ENCODE measurements at regions not wholly inside any gene's neighbourhood (a gene's known extent, or its start where the extent isn't known, plus 50 kb on each side); places are given as distances from the start of the nearest gene placed in this dataset.
"Not testable (repeated sequence)": the region's sequence is repeated elsewhere in the genome, so short reads cannot be mapped to it uniquely, and the experiment has no call there.

GRCh38 chr6:170087941-170088581, 202.8 kb downstream of the DLL1 start:
- Histone ChIP-seq H3K4me1 (replicated peaks in 1 of 2) (peaks cover 0 to 2% of the 10 kb centered on the region in 2 donors), H3K4me3 (no peak overlapping the region), H3K27ac (no peak overlapping the region)
- WGBS, 10 experiments = 80 to 100% methylated on average over 2 of the region's 36 CpGs; no CpG with 5 or more reads in 8 of the 10 experiments
- in situ Hi-C loops (cut with MboI; ENCODE audit: low pct_unique_long_range_greater_than_20kb in 2 of 9, low sequenced_read_pairs in 9 of 9, unreplicated experiment in 9 of 9) = no loop called here
- no peak for ATAC-seq (replicated peaks in 6 of 8)

- in situ Hi-C loops (cut with MboI; ENCODE audit: low pct_unique_long_range_greater_than_20kb in 2 of 9, low sequenced_read_pairs in 9 of 9, unreplicated experiment in 9 of 9); H3K27ac ChIP-seq; H3K4me1 ChIP-seq (replicated peaks in 1 of 2); ATAC-seq (replicated peaks in 6 of 8); H3K4me3 ChIP-seq: not testable (repeated sequence)
- WGBS, 10 experiments = no CpG with 5 or more reads among the region's 25 CpGs
Observed at GRCh38 chr6:170087421-170087780, 203.5 kb downstream of the DLL1 start.

- in situ Hi-C loops (cut with MboI; ENCODE audit: low pct_unique_long_range_greater_than_20kb in 2 of 9, low sequenced_read_pairs in 9 of 9, unreplicated experiment in 9 of 9) = no loop called here
- ATAC-seq (replicated peaks in 6 of 8) = no peak
- WGBS, 10 experiments = 66 to 100% (median 89%) methylated on average over 1 to 17 of the region's 49 CpGs; no CpG with 5 or more reads in 5 of the 10 experiments
- Histone ChIP-seq H3K4me1 (replicated peaks in 1 of 2) (peaks cover 0 to 2% of the 10 kb centered on the region in 2 donors), H3K4me3 (no peak overlapping the region), H3K27ac (no peak overlapping the region)
Observed at GRCh38 chr6:170086639-170087420, 204.0 kb downstream of the DLL1 start.

GRCh38 chr6:170085475-170086401, 205.1 kb downstream of the DLL1 start:
- 11 to 100% (median 71%) methylated on average over 1 to 15 of the region's 26 CpGs for WGBS, 10 experiments
- no peak for ATAC-seq (replicated peaks in 6 of 8)
- H3K27ac ChIP-seq = no peak overlapping the region
- peaks cover 5 to 8% of the 10 kb centered on the region in 2 donors for H3K4me1 ChIP-seq (replicated peaks in 1 of 2)
- H3K4me3 ChIP-seq = no peak overlapping the region
- in situ Hi-C loops (cut with MboI; ENCODE audit: low pct_unique_long_range_greater_than_20kb in 2 of 9, low sequenced_read_pairs in 9 of 9, unreplicated experiment in 9 of 9) = no loop called here

- Histone ChIP-seq H3K4me3 (no peak overlapping the region), H3K4me1 (replicated peaks in 1 of 2) (peaks cover 5 to 6% of the 10 kb centered on the region in 2 donors), H3K27ac (no peak overlapping the region)
- ATAC-seq (replicated peaks in 6 of 8) = no peak
- 72 to 95% (median 90%) methylated on average over 2 to 10 of the region's 21 CpGs; no CpG with 5 or more reads in 5 of the 10 experiments for WGBS, 10 experiments
- in situ Hi-C loops (cut with MboI; ENCODE audit: low pct_unique_long_range_greater_than_20kb in 2 of 9, low sequenced_read_pairs in 9 of 9, unreplicated experiment in 9 of 9) = no loop called here
Observed at GRCh38 chr6:170084166-170084730, 206.6 kb downstream of the DLL1 start.

GRCh38 chr6:170083236-170084051, 207.4 kb downstream of the DLL1 start:
- no peak for ATAC-seq (replicated peaks in 6 of 8)
- H3K27ac ChIP-seq = no peak overlapping the region
- H3K4me3 ChIP-seq = no peak overlapping the region
- 15 to 94% (median 82%) methylated on average over 1 to 17 of the region's 33 CpGs for WGBS, 10 experiments
- H3K4me1 ChIP-seq (replicated peaks in 1 of 2) = peaks cover 5 to 6% of the 10 kb centered on the region in 2 donors
- in situ Hi-C loops (cut with MboI; ENCODE audit: low pct_unique_long_range_greater_than_20kb in 2 of 9, low sequenced_read_pairs in 9 of 9, unreplicated experiment in 9 of 9) = no loop called here

GRCh38 chr6:170082531-170083187, 208.2 kb downstream of the DLL1 start:
- peak in 6 of 8 experiments; percentile 11 to 80 (median 52) for ATAC-seq (replicated peaks in 6 of 8)
- in situ Hi-C loops (cut with MboI; ENCODE audit: low pct_unique_long_range_greater_than_20kb in 2 of 9, low sequenced_read_pairs in 9 of 9, unreplicated experiment in 9 of 9) = no loop called here
- H3K27ac ChIP-seq = no peak overlapping the region
- 55 to 100% (median 84%) methylated on average over 1 to 11 of the region's 12 CpGs; no CpG with 5 or more reads in 1 of the 10 experiments for WGBS, 10 experiments
- H3K4me1 ChIP-seq (replicated peaks in 1 of 2) = peaks cover 5 to 6% of the 10 kb centered on the region in 2 donors
- H3K4me3 ChIP-seq = no peak overlapping the region

- 0 to 100% (median 84%) methylated on average over 1 to 7 of the region's 13 CpGs; no CpG with 5 or more reads in 5 of the 10 experiments for WGBS, 10 experiments
- H3K4me3 ChIP-seq = no peak overlapping the region
- peaks cover 5 to 6% of the 10 kb centered on the region in 2 donors for H3K4me1 ChIP-seq (replicated peaks in 1 of 2)
- in situ Hi-C loops (cut with MboI; ENCODE audit: low pct_unique_long_range_greater_than_20kb in 2 of 9, low sequenced_read_pairs in 9 of 9, unreplicated experiment in 9 of 9) = no loop called here
- ATAC-seq (replicated peaks in 6 of 8) = no peak
- H3K27ac ChIP-seq = no peak overlapping the region
Observed at GRCh38 chr6:170082067-170082466, 208.8 kb downstream of the DLL1 start.

GRCh38 chr6:170081556-170081955, 209.3 kb downstream of the DLL1 start:
- in situ Hi-C loops (cut with MboI; ENCODE audit: low pct_unique_long_range_greater_than_20kb in 2 of 9, low sequenced_read_pairs in 9 of 9, unreplicated experiment in 9 of 9) = no loop called here
- Histone ChIP-seq H3K4me1 (replicated peaks in 1 of 2) (peaks cover 5 to 6% of the 10 kb centered on the region in 2 donors), H3K4me3 (no peak overlapping the region), H3K27ac (no peak overlapping the region)
- 53 to 90% (median 73%) methylated on average over 2 to 9 of the region's 13 CpGs; no CpG with 5 or more reads in 5 of the 10 experiments for WGBS, 10 experiments
- ATAC-seq (replicated peaks in 6 of 8) = no peak

- ATAC-seq (replicated peaks in 6 of 8) = peak in 5 of 8 experiments; percentile 64 to 85 (median 76)
- no peak overlapping the region for H3K27ac ChIP-seq
- 0 to 40% methylated on average over 1 of the region's 26 CpGs; no CpG with 5 or more reads in 8 of the 10 experiments for WGBS, 10 experiments
- in situ Hi-C loops (cut with MboI; ENCODE audit: low pct_unique_long_range_greater_than_20kb in 2 of 9, low sequenced_read_pairs in 9 of 9, unreplicated experiment in 9 of 9) = no loop called here
- peaks cover 5 to 6% of the 10 kb centered on the region in 2 donors for H3K4me1 ChIP-seq (replicated peaks in 1 of 2)
- H3K4me3 ChIP-seq = no peak overlapping the region
Observed at GRCh38 chr6:170080828-170081371, 210.0 kb downstream of the DLL1 start.

GRCh38 chr6:170080169-170080827, 210.6 kb downstream of the DLL1 start:
- peak in 3 of 8 experiments; percentile 3 to 8 (median 6) for ATAC-seq (replicated peaks in 6 of 8)
- 66 to 100% (median 80%) methylated on average over 1 to 11 of the region's 24 CpGs; no CpG with 5 or more reads in 5 of the 10 experiments for WGBS, 10 experiments
- Histone ChIP-seq H3K4me1 (replicated peaks in 1 of 2) (peaks cover 5 to 6% of the 10 kb centered on the region in 2 donors), H3K27ac (no peak overlapping the region), H3K4me3 (no peak overlapping the region)
- in situ Hi-C loops (cut with MboI; ENCODE audit: low pct_unique_long_range_greater_than_20kb in 2 of 9, low sequenced_read_pairs in 9 of 9, unreplicated experiment in 9 of 9) = no loop called here
